HG03571 (cell line): ENCODE measurements at regions not wholly inside any gene's neighbourhood (a gene's known extent, or its start where the extent isn't known, plus 50 kb on each side); places are given as distances from the start of the nearest gene placed in this dataset.

Experiments used
- ATAC-seq: cut with Tn5 transposase; IDR thresholded peaks from one replicate; pipeline ENCODE4 v1.9.1; 2021; ENCODE audit not compliant: unreplicated experiment

DNA sequence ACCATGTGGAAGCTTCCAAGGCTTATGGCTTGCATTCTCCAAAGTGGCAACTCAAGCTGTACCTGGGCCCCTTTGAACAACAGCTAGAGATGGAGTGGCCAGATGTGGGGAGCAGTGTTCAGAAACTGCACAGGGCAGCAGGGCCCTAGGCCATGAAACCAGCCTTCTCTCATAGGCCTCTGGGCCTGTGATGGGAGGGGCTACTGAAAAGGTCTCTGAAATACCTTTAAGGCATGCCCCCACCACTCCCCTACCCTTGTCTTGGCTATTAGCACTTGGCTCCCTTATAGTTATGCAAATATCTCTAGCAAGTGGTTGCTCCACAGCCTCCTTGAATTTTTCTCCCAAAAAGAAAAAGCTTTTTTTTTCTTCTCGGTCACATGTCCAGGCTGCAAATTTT, 1014.6 kb downstream of the DTWD2 start:
- no peak for ATAC-seq

- no peak for ATAC-seq
Measured at GRCh38 chr5:117955831-117956230, 1032.5 kb downstream of the DTWD2 start.

DNA sequence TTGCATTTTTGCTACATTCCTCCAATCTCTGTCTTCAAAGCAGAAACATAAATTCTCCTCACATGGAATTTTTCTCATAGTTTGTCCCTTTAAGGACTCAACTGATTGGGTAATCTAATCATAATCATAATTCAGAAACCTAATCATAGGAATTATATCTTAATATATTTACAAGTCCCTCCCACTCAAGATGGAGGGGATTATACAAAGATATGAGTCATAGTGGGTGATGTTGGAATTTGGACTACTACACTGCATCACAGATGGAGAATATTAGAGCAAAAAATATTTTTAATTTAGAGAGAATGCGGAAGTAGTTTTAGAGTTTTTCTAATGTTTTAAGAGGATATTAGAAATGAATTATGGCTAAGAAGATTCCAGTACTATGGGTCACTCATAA, 1034.0 kb downstream of the DTWD2 start:
- ATAC-seq: no peak

DNA sequence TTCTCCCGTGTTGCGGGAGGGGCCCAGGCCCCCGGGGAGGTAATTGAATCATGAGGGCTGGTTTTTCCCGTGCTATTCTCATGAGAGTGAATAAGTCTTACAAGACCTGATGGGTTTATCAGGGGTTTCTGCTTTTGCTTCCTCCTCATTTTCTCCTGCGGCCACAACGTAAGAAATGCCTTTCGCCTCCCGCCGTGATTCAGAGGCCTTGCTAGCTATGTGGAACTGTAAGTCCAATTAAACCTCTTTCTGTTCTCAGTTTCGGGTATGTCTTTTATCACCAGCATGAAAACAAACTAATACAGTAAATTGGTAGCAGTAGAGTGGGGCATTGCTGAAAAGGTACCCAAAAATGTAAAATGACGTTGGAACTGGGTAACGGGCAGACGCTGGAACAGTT, 1035.1 kb downstream of the DTWD2 start:
- no peak for ATAC-seq

GRCh38 chr5:117947836-117948235, 1040.5 kb downstream of the DTWD2 start:
- no peak for ATAC-seq

DNA sequence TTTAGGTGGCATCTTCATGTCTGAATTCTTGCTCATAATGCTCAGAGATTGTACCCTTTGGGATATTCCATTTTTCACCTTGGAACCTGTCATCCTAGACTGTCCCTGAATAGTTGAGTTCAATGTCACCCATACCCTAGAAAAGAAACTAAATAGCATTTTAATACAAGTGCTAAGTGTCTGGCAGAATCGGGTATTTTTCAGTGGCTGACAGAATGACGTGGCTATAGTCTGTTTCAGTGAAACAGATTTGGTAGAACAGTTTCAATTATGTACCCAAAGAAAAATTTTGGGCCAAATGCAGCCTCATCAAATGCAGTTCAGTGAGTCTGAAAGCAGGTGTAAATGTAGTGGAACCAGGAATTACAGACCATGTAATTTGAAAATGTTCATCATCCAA, 1041.2 kb downstream of the DTWD2 start:
- ATAC-seq: no peak

GRCh38 chr5:117945258-117945657, 1043.1 kb downstream of the DTWD2 start:
- no peak for ATAC-seq

DNA sequence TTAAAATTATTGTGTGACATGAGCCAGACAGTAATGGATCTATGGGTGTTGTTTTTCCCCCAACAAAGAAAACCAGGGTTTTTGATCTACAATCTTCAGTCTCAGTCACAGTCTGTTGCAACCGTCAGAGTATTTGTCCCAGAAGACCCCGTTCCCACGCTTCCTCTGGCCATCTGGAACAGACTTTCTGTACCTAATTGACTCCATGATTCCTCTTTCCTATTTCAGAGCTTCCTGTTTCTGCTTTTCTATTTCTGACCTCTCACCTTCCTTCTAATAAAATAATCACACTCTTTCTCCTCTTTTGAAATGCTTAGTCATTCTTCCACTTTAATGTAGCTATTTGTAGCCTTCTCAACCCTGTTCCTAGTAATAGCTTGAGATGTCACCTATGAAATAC, 1044.8 kb downstream of the DTWD2 start:
- no peak for ATAC-seq

- ATAC-seq: no peak
Measured at GRCh38 chr5:117942861-117943519, 1045.4 kb downstream of the DTWD2 start.

DNA sequence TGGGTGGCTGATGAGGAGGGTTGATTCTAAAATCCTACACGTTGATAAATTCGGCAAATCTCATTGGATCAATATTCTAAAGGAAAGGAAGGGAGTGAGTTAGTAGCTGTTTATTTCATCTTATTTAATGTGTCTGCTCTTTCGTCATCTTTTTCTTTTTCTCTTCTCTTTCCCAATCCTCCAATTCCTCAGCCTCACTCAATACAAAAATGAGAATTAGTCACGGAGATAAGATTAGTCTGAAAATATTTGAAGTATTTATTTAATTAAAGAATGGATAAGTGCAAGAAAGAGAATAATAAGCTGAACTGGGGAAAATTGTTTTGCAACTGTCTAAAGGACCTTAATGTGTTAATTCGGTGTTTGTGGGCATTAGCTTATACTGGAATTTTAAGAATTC, 1095.1 kb downstream of the DTWD2 start:
- ATAC-seq: no peak

- no peak for ATAC-seq
Measured at GRCh38 chr5:117892360-117892759, 1096.0 kb downstream of the DTWD2 start.

- no peak for ATAC-seq
Measured at GRCh38 chr5:117889596-117889995, 1098.8 kb downstream of the DTWD2 start.

DNA sequence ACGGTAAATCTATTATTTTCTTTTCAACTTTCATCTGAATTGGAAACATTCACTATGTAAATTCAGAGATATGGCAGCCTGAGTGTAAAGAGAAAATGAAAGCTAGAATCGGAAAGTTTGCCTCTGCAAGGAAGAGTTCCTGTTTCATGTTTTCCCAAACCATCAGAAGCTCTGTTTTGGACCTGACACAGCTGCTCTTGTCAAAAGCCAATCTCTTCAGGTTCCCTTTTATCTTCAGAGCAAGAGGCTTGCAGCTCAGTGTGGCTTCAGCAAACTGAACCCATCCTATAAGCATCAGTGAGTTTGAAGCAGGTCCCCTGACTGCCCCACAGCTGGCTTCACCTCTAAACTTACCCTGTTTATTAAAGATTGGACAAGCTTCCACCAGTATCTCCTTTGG, 1099.7 kb downstream of the DTWD2 start:
- peak; percentile 66 for ATAC-seq

- ATAC-seq: no peak
Measured at GRCh38 chr5:117881426-117882230, 1106.7 kb downstream of the DTWD2 start.

- ATAC-seq: no peak
Measured at GRCh38 chr5:117880932-117881331, 1107.4 kb downstream of the DTWD2 start.

GRCh38 chr5:117877731-117878130, 1110.6 kb downstream of the DTWD2 start:
- ATAC-seq: no peak

- no peak for ATAC-seq
Measured at GRCh38 chr5:117872798-117873368, 1115.5 kb downstream of the DTWD2 start.

DNA sequence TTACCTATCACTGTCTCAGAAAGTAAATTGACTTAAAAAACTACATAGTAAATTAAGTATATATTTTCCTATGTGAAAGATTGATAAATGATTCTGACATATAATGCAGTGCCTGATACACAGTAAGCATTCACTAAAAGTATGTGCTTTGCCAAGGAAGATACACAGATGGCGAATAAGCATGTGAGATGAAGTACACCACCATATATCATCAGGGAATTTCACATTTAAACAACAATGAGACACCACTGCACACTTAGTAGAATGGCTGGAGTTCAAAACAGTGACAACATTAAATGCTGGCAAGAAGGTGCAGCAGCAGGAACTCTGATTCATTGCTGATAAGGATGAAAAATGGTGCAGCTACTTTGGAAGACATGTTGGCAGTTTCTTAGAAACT, 1118.8 kb downstream of the DTWD2 start:
- no peak for ATAC-seq

GRCh38 chr5:117863586-117864296, 1124.6 kb downstream of the DTWD2 start:
- ATAC-seq: no peak

DNA sequence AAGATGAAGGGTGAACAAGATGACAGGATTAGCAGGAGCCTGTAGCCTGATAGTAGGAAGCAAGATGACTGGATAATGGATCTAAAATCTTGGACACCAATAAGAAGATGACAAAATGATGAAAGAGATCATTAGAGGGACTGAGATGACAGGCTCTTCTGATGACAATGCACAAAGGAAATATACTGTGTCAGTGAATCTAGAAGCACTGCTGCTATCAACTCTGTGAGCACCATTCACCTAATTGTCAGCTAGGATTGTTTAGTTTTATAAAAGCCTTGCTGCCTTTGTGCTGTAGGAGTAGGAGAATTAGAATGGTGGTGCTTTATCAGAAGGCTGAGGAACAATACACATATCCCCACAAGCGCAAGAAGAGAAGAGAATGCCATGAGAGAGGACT, 1127.8 kb downstream of the DTWD2 start:
- no peak for ATAC-seq

DNA sequence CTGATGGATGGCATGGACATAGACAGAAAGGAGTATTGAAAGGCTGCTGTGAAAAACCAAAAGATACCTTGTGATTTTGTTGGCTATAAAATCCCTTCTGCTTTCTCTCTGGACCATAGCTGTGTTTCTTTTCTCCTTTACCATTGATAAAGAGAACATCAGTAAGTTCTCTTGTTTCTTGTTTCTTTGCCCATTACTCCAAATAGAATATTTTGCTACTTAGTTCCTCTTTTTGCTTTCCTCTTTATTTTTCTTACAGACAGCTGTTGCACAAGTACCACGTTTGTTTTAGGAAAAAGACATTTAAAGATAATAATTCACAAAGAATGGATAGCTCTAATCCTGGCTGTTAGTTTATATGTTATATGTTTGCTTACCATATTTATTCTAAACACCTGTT, 1129.2 kb downstream of the DTWD2 start:
- ATAC-seq: no peak

- no peak for ATAC-seq
Measured at GRCh38 chr5:117856713-117857112, 1131.6 kb downstream of the DTWD2 start.
